CD4-positive, alpha-beta T cell (primary cell): ENCODE measurements at regions not wholly inside any gene's neighbourhood (a gene's known extent, or its start where the extent isn't known, plus 50 kb on each side); places are given as distances from the start of the nearest gene placed in this dataset.

Experiments
- ATAC-seq: fragments of 200-7000 bp; cut with Tn5 transposase; one replicate; pipeline ENCODE4 v1.10.0; 2022; ENCODE audit warnings: mild to moderate bottlenecking; ENCODE audit not compliant: poor library complexity
- CTCF ChIA-PET: fragments of 350-600 bp; sonication (Branson Sonifier 250); formaldehyde crosslinking; loops from one replicate; lab custom pipeline; 2021; ENCODE audit warnings: antibody characterized with exemption, inconsistent platforms; lab: Charles Lee
- POLR2A ChIA-PET: fragments of 350-600 bp; sonication (Branson Sonifier 250); formaldehyde crosslinking; loops from one replicate; lab custom pipeline; 2021; ENCODE audit warnings: antibody characterized with exemption, inconsistent platforms; lab: Charles Lee
- DNase-seq, 14 experiments: peaks; one replicate each; pipeline ENCODE4 v3.0.0-alpha.2; 2013 to 2020; ENCODE audit warnings: mixed read lengths in 2 of 14
- H3K27ac ChIP-seq, 2 donors: one replicate each; pipeline versions ENCODE4 v1.5.1 to v1.7.0; 2013; ENCODE audit warnings: low read length in 2 of 2, low read depth in 1 of 2, mild to moderate bottlenecking in 1 of 2
- H3K27me3 ChIP-seq, 2 experiments: 1 replicate in 1 of 2; 2 replicates in 1 of 2; pipeline versions ENCODE4 v1.6.1 to v1.7.0; 2013; ENCODE audit warnings: low read length in 2 of 2, control low read depth in 1 of 2, mild to moderate bottlenecking in 1 of 2, moderate library complexity in 1 of 2; ENCODE audit not compliant: insufficient read depth in 2 of 2, control insufficient read depth in 1 of 2
- H3K36me3 ChIP-seq: one replicate; pipeline ENCODE4 v1.6.1; 2013; ENCODE audit warnings: low read length, control low read depth; ENCODE audit not compliant: insufficient read depth
- H3K4me1 ChIP-seq: one replicate; pipeline ENCODE4 v1.6.1; 2013; ENCODE audit warnings: low read length, control low read depth; ENCODE audit not compliant: insufficient read depth
- H3K4me3 ChIP-seq: one replicate; pipeline ENCODE4 v1.5.1; 2013; ENCODE audit warnings: mild to moderate bottlenecking, low read length, moderate library complexity
- H3K9me3 ChIP-seq, 2 experiments: 1 replicate in 1 of 2; 2 replicates in 1 of 2; pipeline versions ENCODE4 v1.6.1 to v1.7.0; 2013; ENCODE audit warnings: low read length in 2 of 2, mild to moderate bottlenecking in 2 of 2, control low read depth in 1 of 2, moderate library complexity in 1 of 2; ENCODE audit not compliant: control insufficient read depth in 1 of 2, insufficient read depth in 1 of 2
- H3K27ac Mint-ChIP-seq: one replicate; pipeline ENCODE4 v1.8.0; 2020; ENCODE audit warnings: mixed read lengths
- H3K27me3 Mint-ChIP-seq: one replicate; pipeline ENCODE4 v1.8.0; 2021; ENCODE audit warnings: mixed read lengths
- H3K36me3 Mint-ChIP-seq: one replicate; pipeline ENCODE4 v1.8.0; 2021; ENCODE audit warnings: low read depth, mixed read lengths
- H3K4me1 Mint-ChIP-seq: one replicate; pipeline ENCODE4 v1.8.0; 2021; ENCODE audit warnings: low read depth, mixed read lengths
- H3K4me3 Mint-ChIP-seq: one replicate; pipeline ENCODE4 v1.8.0; 2020; ENCODE audit warnings: mild to moderate bottlenecking, mixed read lengths
- H3K9me3 Mint-ChIP-seq: one replicate; pipeline ENCODE4 v1.8.0; 2020; ENCODE audit warnings: mixed read lengths
- intact Hi-C, 2 experiments: fragments of 100-400 bp; cut with DNase I in 1 of 2; cut with micrococcal nuclease in 1 of 2; formaldehyde crosslinking; loops; one replicate each; pipeline versions ENCODE4 v1.15.1 to v1.9.0; 2023 to 2025; cut with DNase I, micrococcal nuclease
- TF ChIP-seq, protein P1 (sequence below): fragments of 200-600 bp; IDR thresholded peaks from one replicate; pipeline ENCODE4 v1.8.0; 2022; ENCODE audit warnings: antibody characterized with exemption, mild to moderate bottlenecking

DNA sequence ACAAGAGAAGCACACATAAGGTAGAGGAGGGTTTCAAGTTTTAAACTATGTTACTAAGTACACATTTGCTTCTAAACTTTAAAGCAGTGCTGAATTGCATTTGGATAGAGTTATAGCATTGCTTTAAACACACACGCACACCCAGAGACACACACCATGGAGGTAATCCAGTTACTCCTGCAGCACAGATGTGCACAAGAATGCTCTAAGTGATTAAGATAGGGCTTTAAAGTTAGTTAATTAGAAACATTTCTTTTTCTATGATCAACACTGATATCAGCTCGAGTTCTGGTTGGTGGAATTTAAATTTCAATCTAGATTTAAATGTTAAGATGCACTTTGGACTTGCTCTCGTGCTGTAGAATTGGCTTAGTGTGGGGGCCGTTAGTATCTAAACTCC, 492.3 kb downstream of the ZEB2 start:
- no peaks in the 10 kb centered on the region for H3K4me1 Mint-ChIP-seq

GRCh38 chr2:144026753-144027152, 493.2 kb downstream of the ZEB2 start:
- Mint-ChIP-seq H3K27me3 (no peaks in the 10 kb centered on the region), H3K9me3 (no peaks in the 10 kb centered on the region), H3K36me3 (no peaks in the 10 kb centered on the region), H3K4me3 (no peak overlapping the region), H3K27ac (no peak overlapping the region), H3K4me1 (no peaks in the 10 kb centered on the region)
- Histone ChIP-seq H3K4me3 (no peak overlapping the region), H3K27me3 (no peaks in the 10 kb centered on the region), H3K4me1 (no peaks in the 10 kb centered on the region), H3K36me3 (no peaks in the 10 kb centered on the region), H3K9me3 (no peaks in the 10 kb centered on the region), H3K27ac (no peak overlapping the region)
- intact Hi-C loops: no loop called here
- DNase-seq (no peak), ATAC-seq (no peak)
- CTCF ChIA-PET: no interaction called here
- POLR2A ChIA-PET: no interaction called here
- TF ChIP-seq, protein P1, sequence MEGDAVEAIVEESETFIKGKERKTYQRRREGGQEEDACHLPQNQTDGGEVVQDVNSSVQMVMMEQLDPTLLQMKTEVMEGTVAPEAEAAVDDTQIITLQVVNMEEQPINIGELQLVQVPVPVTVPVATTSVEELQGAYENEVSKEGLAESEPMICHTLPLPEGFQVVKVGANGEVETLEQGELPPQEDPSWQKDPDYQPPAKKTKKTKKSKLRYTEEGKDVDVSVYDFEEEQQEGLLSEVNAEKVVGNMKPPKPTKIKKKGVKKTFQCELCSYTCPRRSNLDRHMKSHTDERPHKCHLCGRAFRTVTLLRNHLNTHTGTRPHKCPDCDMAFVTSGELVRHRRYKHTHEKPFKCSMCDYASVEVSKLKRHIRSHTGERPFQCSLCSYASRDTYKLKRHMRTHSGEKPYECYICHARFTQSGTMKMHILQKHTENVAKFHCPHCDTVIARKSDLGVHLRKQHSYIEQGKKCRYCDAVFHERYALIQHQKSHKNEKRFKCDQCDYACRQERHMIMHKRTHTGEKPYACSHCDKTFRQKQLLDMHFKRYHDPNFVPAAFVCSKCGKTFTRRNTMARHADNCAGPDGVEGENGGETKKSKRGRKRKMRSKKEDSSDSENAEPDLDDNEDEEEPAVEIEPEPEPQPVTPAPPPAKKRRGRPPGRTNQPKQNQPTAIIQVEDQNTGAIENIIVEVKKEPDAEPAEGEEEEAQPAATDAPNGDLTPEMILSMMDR: no peak

More for the DNA sequence above, 492.3 kb downstream of the ZEB2 start:
- H3K27me3 ChIP-seq: no peaks in the 10 kb centered on the region
- H3K36me3 Mint-ChIP-seq: no peaks in the 10 kb centered on the region
- no peaks in the 10 kb centered on the region for H3K4me1 ChIP-seq
- intact Hi-C loops: no loop called here
- ChIA-PET CTCF (no interaction called here), POLR2A (no interaction called here)
- no peak for DNase-seq
- H3K4me3 Mint-ChIP-seq: no peak overlapping the region
- no peaks in the 10 kb centered on the region for H3K36me3 ChIP-seq
- no peak overlapping the region for H3K27ac ChIP-seq
- ATAC-seq: no peak
- no peak overlapping the region for H3K4me3 ChIP-seq
- no peak overlapping the region for H3K27ac Mint-ChIP-seq
- TF ChIP-seq, protein P1: no peak
- no peaks in the 10 kb centered on the region for H3K9me3 Mint-ChIP-seq
- no peaks in the 10 kb centered on the region for H3K27me3 Mint-ChIP-seq
- H3K9me3 ChIP-seq: no peaks in the 10 kb centered on the region

DNA sequence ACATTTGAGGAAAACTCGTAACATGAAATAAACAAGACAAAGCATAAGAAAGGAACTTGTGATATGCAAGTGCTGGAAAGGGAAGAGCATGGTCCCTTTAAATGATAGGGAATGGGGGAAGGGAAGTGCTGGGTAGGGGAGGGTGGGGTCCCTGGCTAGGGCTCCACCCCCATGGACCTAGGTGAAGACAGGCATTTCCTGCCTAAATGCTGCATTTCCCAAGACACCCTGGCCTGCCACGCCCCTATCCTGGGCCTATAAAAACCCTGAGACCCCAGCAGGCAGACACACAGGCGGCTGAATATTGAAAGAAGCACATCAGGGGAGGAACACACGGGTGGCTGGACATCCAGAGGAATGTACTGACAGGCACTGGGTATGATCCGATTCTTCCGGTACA, 499.9 kb downstream of the ZEB2 start:
- ChIA-PET POLR2A (interaction anchor here (0.7 kb wide), 1 partner anchor 1479 kb away, joined by 3 read pairs; no protein-coding TSS in a partner anchor), CTCF (no interaction called here)
- Mint-ChIP-seq H3K9me3 (peaks cover 4% of the 10 kb centered on the region), H3K27me3 (no peaks in the 10 kb centered on the region), H3K4me1 (no peaks in the 10 kb centered on the region), H3K4me3 (no peak overlapping the region), H3K36me3 (no peaks in the 10 kb centered on the region), H3K27ac (no peak overlapping the region)
- TF ChIP-seq, protein P1: no peak
- no peaks in the 10 kb centered on the region for H3K27me3 ChIP-seq
- no peak overlapping the region for H3K27ac ChIP-seq
- no peaks in the 10 kb centered on the region for H3K4me1 ChIP-seq
- DNase-seq (no peak), ATAC-seq (no peak)
- H3K36me3 ChIP-seq: no peaks in the 10 kb centered on the region
- no peaks in the 10 kb centered on the region for H3K9me3 ChIP-seq
- intact Hi-C loops: no loop called here
- no peak overlapping the region for H3K4me3 ChIP-seq
